Sigmoid colon (tissue), 4 donors: ENCODE measurements at regions not wholly inside any gene's neighbourhood (a gene's known extent, or its start where the extent isn't known, plus 50 kb on each side); places are given as distances from the start of the nearest gene placed in this dataset.

Experiments
- CTCF ChIP-seq, 4 experiments: fragments of 450-650 bp in 3 of 4; fragments of 200-600 bp in 1 of 4; IDR thresholded peaks; one replicate each; pipeline ENCODE4 v1.5.1; 2016 to 2019; ENCODE audit warnings: antibody characterized with exemption in 4 of 4, mild to moderate bottlenecking in 3 of 4, moderate library complexity in 2 of 4
- EP300 ChIP-seq, 4 donors: sonication (generic); formaldehyde crosslinking; IDR thresholded peaks; one replicate each; pipeline ENCODE4 v1.6.1; 2017; ENCODE audit warnings: antibody characterized with exemption in 4 of 4
- POLR2A ChIP-seq, 2 donors: fragments of 450-650 bp; IDR thresholded peaks; one replicate each; pipeline ENCODE4 v1.6.1; 2016; ENCODE audit warnings: antibody characterized with exemption in 2 of 2, mild to moderate bottlenecking in 2 of 2, moderate library complexity in 2 of 2
- POLR2AphosphoS5 ChIP-seq, 4 donors: sonication (generic); formaldehyde crosslinking; IDR thresholded peaks; one replicate each; pipeline ENCODE4 v1.6.1; 2017; ENCODE audit warnings: antibody characterized with exemption in 4 of 4

- no peak for TF ChIP-seq CTCF (IDR thresholded peaks at IDR 0.05)
- TF ChIP-seq POLR2AphosphoS5 (IDR thresholded peaks at IDR 0.05), result no peak
- no peak for TF ChIP-seq EP300 (IDR thresholded peaks at IDR 0.05)
- TF ChIP-seq POLR2A (IDR thresholded peaks at IDR 0.05), result no peak
Measured at GRCh38 chr13:29922281-29922821, 71.9 kb upstream of the UBL3 start.
